ENCODE measurements at regions not wholly inside any gene's neighbourhood (a gene's known extent, or its start where the extent isn't known, plus 50 kb on each side); places are given as distances from the start of the nearest gene placed in this dataset.

DNA sequence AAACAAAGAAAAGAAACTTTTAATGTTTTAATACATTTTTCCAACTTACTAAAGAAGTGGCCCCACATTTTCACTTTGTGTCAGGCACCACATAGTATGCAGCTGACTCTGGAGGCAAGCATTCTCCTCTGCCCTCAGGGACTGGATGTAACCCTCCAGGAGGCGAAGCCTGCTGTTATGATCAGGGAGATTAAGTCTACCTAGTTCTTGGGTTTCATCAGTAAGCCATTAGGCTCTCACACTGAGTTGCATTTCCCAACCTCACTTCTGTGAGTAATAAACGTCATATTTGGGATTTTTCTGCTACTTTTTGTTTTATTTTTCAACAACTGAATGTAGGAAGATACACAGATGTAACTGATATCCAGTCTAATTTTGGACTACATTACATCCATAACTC, 101.2 kb upstream of the LRFN5 start:
- H4K91ac ChIP-seq (ENCODE audit: low read depth, low read length): no peak overlapping the region
- no peak overlapping the region for H4K8ac ChIP-seq (ENCODE audit: low read depth, low read length)
- peak; percentile 72 to 94 for DNase-seq
- H3K79me1 ChIP-seq (ENCODE audit: low read length): no peaks in the 10 kb centered on the region
- no peak overlapping the region for H3K14ac ChIP-seq (ENCODE audit: low read length)
- H3K79me2 ChIP-seq (ENCODE audit: control insufficient read depth, insufficient read depth, low read length, poor library complexity): no peaks in the 10 kb centered on the region
- H4K12ac ChIP-seq (ENCODE audit: low read depth, low read length): no peak overlapping the region
- H3K36me3 ChIP-seq (ENCODE audit: control insufficient read depth in 1 of 2, insufficient read depth in 2 of 2, low read length in 2 of 2): no peaks in the 10 kb centered on the region
- no peak overlapping the region for H3K4me2 ChIP-seq (ENCODE audit: low read length)
- H2BK120ac ChIP-seq (ENCODE audit: insufficient read depth, low read length, poor library complexity): no peak overlapping the region
- no peaks in the 10 kb centered on the region for H3K9me3 ChIP-seq (ENCODE audit: insufficient read depth, low read depth, low read length)
- H2BK12ac ChIP-seq (ENCODE audit: low read length): no peak overlapping the region
- WGBS (ENCODE audit: extremely low coverage, insufficient coverage, insufficient read length): no CpG with 5 or more reads among the region's 2 CpGs
- no peak overlapping the region for H2AK5ac ChIP-seq (ENCODE audit: low read length)
- H3K23ac ChIP-seq (ENCODE audit: low read length): no peak overlapping the region
- H3K4me3 ChIP-seq (ENCODE audit: low read depth, low read length): no peak overlapping the region
- no peak overlapping the region for H3K27ac ChIP-seq (ENCODE audit: low read depth, low read length)
- H3K4me1 ChIP-seq (ENCODE audit: control insufficient read depth in 1 of 2, insufficient read depth in 2 of 2, low read length in 2 of 2): no peaks in the 10 kb centered on the region
- no peak overlapping the region for H2BK5ac ChIP-seq (ENCODE audit: low read depth, low read length, poor library complexity)
- H3K18ac ChIP-seq (ENCODE audit: low read length): no peak overlapping the region
- H2AFZ ChIP-seq (ENCODE audit: insufficient read depth, low read length, poor library complexity): no peak overlapping the region
- no peaks in the 10 kb centered on the region for H3K27me3 ChIP-seq (ENCODE audit: insufficient read depth, low read length)
- H3K9ac ChIP-seq (ENCODE audit: low read length): no peak overlapping the region
- H3K4ac ChIP-seq (ENCODE audit: low read depth, low read length): no peak overlapping the region

DNA sequence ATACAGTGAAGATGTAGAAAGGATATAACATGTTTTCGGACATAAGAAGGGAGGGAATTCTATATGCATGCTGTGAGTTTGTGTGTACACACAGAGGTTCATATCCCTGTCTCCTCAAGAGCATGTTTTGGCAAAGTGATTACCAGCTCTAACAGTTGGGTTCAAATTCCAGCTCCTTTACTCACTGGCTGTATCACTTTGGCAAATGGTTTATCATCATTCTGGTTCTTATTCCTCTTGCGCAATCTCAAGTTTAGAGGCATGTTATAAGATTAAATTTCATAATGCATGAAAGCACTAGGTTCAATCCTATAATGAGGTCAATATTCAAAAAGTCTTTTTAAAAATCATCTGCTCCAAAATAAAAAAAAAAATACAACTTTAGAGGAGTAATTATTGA, 107.7 kb upstream of the LRFN5 start:
- H3K4me3 ChIP-seq (ENCODE audit: low read depth, low read length): no peak overlapping the region
- H3K27ac ChIP-seq (ENCODE audit: low read depth, low read length): no peak overlapping the region
- H3K9ac ChIP-seq (ENCODE audit: low read length): no peak overlapping the region
- no peaks in the 10 kb centered on the region for H3K4me1 ChIP-seq (ENCODE audit: control insufficient read depth in 1 of 2, insufficient read depth in 2 of 2, low read length in 2 of 2)
- H3K4me2 ChIP-seq (ENCODE audit: low read length): no peak overlapping the region
- no CpG with 5 or more reads among the region's 2 CpGs for WGBS (ENCODE audit: extremely low coverage, insufficient coverage, insufficient read length)
- no peak overlapping the region for H2BK120ac ChIP-seq (ENCODE audit: insufficient read depth, low read length, poor library complexity)
- no peaks in the 10 kb centered on the region for H3K79me2 ChIP-seq (ENCODE audit: control insufficient read depth, insufficient read depth, low read length, poor library complexity)
- DNase-seq: no peak
- no peak overlapping the region for H2AK5ac ChIP-seq (ENCODE audit: low read length)
- H2AFZ ChIP-seq (ENCODE audit: insufficient read depth, low read length, poor library complexity): no peak overlapping the region
- H3K23ac ChIP-seq (ENCODE audit: low read length): no peak overlapping the region
- no peak overlapping the region for H4K8ac ChIP-seq (ENCODE audit: low read depth, low read length)
- H3K4ac ChIP-seq (ENCODE audit: low read depth, low read length): no peak overlapping the region
- H3K36me3 ChIP-seq (ENCODE audit: control insufficient read depth in 1 of 2, insufficient read depth in 2 of 2, low read length in 2 of 2): no peaks in the 10 kb centered on the region
- no peak overlapping the region for H4K12ac ChIP-seq (ENCODE audit: low read depth, low read length)
- H3K27me3 ChIP-seq (ENCODE audit: insufficient read depth, low read length): no peaks in the 10 kb centered on the region
- H3K14ac ChIP-seq (ENCODE audit: low read length): no peak overlapping the region
- no peak overlapping the region for H2BK5ac ChIP-seq (ENCODE audit: low read depth, low read length, poor library complexity)
- H3K9me3 ChIP-seq (ENCODE audit: insufficient read depth, low read depth, low read length): no peaks in the 10 kb centered on the region
- no peaks in the 10 kb centered on the region for H3K79me1 ChIP-seq (ENCODE audit: low read length)
- no peak overlapping the region for H3K18ac ChIP-seq (ENCODE audit: low read length)
- H4K91ac ChIP-seq (ENCODE audit: low read depth, low read length): no peak overlapping the region
- H2BK12ac ChIP-seq (ENCODE audit: low read length): no peak overlapping the region

DNA sequence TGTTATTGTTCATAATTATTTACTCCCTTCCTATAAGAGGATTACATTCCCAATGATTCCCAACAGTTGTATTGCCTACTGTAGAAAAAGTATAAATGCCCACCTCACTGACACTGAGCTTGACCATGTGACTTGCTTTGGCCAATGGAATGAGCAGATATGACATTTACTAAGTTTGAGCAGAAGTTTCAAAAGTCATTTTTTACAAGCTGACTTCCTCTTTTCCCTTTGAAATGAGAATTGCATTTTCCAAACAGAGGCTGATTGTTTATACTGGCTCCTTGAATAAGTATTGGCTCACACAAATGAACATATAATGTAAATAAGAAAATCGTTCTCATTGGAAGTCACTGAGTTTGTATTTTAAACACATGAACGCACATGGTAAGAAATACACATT, 116.4 kb upstream of the LRFN5 start:
- no peak overlapping the region for H3K4ac ChIP-seq (ENCODE audit: low read depth, low read length)
- WGBS (ENCODE audit: extremely low coverage, insufficient coverage, insufficient read length): no CpG with 5 or more reads among the region's 2 CpGs

DNA sequence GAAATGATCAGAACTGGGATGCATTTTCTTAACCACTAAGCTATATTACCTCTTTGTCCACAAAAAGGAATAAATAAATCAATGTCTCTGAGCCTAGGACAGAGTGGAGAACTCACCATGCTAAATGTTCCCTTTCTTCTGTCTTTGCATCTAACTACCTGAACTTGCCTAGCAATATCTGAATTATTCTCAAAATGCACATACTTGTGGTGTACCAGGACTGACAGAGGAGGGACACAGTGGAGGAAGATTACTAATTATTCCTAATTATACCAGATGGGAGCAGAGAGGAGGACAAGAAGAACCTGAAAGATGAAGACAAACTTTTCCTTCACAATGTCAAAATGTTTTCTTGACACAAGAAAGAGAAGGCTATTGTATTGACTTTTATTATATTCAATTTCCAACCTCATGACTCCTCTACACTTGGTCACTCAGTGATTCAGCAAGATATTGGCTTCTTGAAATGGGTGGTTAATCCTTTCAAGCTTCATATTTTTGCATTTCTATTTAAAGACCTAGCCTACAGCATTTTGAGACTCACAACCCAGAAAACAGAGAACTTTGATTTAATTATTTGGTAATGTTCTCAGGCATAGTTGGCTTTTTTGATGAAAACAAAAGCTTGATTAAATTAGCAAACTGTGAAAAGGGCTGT, 117.2 kb upstream of the LRFN5 start:
- Histone ChIP-seq H3K9me3 (ENCODE audit: insufficient read depth, low read depth, low read length) (no peaks in the 10 kb centered on the region), H3K4me1 (ENCODE audit: control insufficient read depth in 1 of 2, insufficient read depth in 2 of 2, low read length in 2 of 2) (no peaks in the 10 kb centered on the region), H3K36me3 (ENCODE audit: control insufficient read depth in 1 of 2, insufficient read depth in 2 of 2, low read length in 2 of 2) (no peaks in the 10 kb centered on the region), H2AK5ac (ENCODE audit: low read length) (no peak overlapping the region), H3K27me3 (ENCODE audit: insufficient read depth, low read length) (no peaks in the 10 kb centered on the region), H2BK120ac (ENCODE audit: insufficient read depth, low read length, poor library complexity) (no peak overlapping the region), H3K27ac (ENCODE audit: low read depth, low read length) (no peak overlapping the region), H3K4me2 (ENCODE audit: low read length) (no peak overlapping the region), H4K91ac (ENCODE audit: low read depth, low read length) (no peak overlapping the region), H2BK5ac (ENCODE audit: low read depth, low read length, poor library complexity) (no peak overlapping the region), H4K8ac (ENCODE audit: low read depth, low read length) (no peak overlapping the region), H3K23ac (ENCODE audit: low read length) (no peak overlapping the region), H3K9ac (ENCODE audit: low read length) (no peak overlapping the region), H3K79me1 (ENCODE audit: low read length) (no peaks in the 10 kb centered on the region), H2BK12ac (ENCODE audit: low read length) (no peak overlapping the region), H3K14ac (ENCODE audit: low read length) (no peak overlapping the region), H3K79me2 (ENCODE audit: control insufficient read depth, insufficient read depth, low read length, poor library complexity) (no peaks in the 10 kb centered on the region), H2AFZ (ENCODE audit: insufficient read depth, low read length, poor library complexity) (no peak overlapping the region), H3K18ac (ENCODE audit: low read length) (no peak overlapping the region), H3K4ac (ENCODE audit: low read depth, low read length) (no peak overlapping the region), H4K12ac (ENCODE audit: low read depth, low read length) (no peak overlapping the region), H3K4me3 (ENCODE audit: low read depth, low read length) (no peak overlapping the region)
- no peak for DNase-seq

More for the DNA sequence above, 116.4 kb upstream of the LRFN5 start:
- Histone ChIP-seq H2AFZ (ENCODE audit: insufficient read depth, low read length, poor library complexity) (no peak overlapping the region), H3K79me1 (ENCODE audit: low read length) (no peaks in the 10 kb centered on the region), H3K18ac (ENCODE audit: low read length) (no peak overlapping the region), H3K4me1 (ENCODE audit: control insufficient read depth in 1 of 2, insufficient read depth in 2 of 2, low read length in 2 of 2) (no peaks in the 10 kb centered on the region), H4K91ac (ENCODE audit: low read depth, low read length) (no peak overlapping the region), H2BK5ac (ENCODE audit: low read depth, low read length, poor library complexity) (no peak overlapping the region), H3K14ac (ENCODE audit: low read length) (no peak overlapping the region), H2AK5ac (ENCODE audit: low read length) (no peak overlapping the region), H3K9me3 (ENCODE audit: insufficient read depth, low read depth, low read length) (no peaks in the 10 kb centered on the region), H4K12ac (ENCODE audit: low read depth, low read length) (no peak overlapping the region), H2BK120ac (ENCODE audit: insufficient read depth, low read length, poor library complexity) (no peak overlapping the region), H4K8ac (ENCODE audit: low read depth, low read length) (no peak overlapping the region), H3K4me3 (ENCODE audit: low read depth, low read length) (no peak overlapping the region), H3K36me3 (ENCODE audit: control insufficient read depth in 1 of 2, insufficient read depth in 2 of 2, low read length in 2 of 2) (no peaks in the 10 kb centered on the region), H3K9ac (ENCODE audit: low read length) (no peak overlapping the region), H3K79me2 (ENCODE audit: control insufficient read depth, insufficient read depth, low read length, poor library complexity) (no peaks in the 10 kb centered on the region), H3K27me3 (ENCODE audit: insufficient read depth, low read length) (no peaks in the 10 kb centered on the region), H3K4me2 (ENCODE audit: low read length) (no peak overlapping the region), H3K23ac (ENCODE audit: low read length) (no peak overlapping the region), H3K27ac (ENCODE audit: low read depth, low read length) (no peak overlapping the region), H2BK12ac (ENCODE audit: low read length) (no peak overlapping the region)
- DNase-seq: no peak

Measured in trophoblast cell (in vitro differentiated cells and primary cell).